Endometrium (tissue), 2 donors: ENCODE measurements at regions not wholly inside any gene's neighbourhood (a gene's known extent, or its start where the extent isn't known, plus 50 kb on each side); places are given as distances from the start of the nearest gene placed in this dataset.
"Not testable (repeated sequence)": the region's sequence is repeated elsewhere in the genome, so short reads cannot be mapped to it uniquely, and the experiment has no call there.

Experiments used
- FAIRE-seq: peaks from 2 replicates; lab custom pipeline; 2012; peaks lifted over from hg19 to GRCh38; lab: Jason Lieb, UNC
- donor health status: control.
- donor health status: control.

DNA sequence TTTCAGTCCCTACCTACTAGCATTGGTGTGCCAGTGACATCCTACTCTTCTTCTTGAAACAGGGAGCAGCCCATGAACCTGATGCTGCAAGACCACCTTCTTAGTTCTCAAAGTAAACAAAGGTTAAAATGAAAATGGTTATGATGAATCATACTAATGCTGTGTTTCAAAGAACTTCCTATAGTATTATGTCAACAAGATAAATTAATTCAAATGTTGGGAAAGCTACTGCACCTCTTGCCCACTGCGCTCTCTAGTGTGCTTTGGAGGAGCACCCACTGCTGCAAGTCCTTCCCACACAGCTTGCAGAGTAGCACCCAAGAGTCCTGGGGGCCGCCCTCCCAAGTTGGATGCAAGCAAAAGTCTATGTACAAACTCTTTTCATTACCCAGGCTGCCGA is 81.1 kb downstream of the CD200R1L start:
- no peak for FAIRE-seq

GRCh38 chr3:112763258-112763657 is 83.4 kb downstream of the CD200R1L start:
- no peak for FAIRE-seq

DNA sequence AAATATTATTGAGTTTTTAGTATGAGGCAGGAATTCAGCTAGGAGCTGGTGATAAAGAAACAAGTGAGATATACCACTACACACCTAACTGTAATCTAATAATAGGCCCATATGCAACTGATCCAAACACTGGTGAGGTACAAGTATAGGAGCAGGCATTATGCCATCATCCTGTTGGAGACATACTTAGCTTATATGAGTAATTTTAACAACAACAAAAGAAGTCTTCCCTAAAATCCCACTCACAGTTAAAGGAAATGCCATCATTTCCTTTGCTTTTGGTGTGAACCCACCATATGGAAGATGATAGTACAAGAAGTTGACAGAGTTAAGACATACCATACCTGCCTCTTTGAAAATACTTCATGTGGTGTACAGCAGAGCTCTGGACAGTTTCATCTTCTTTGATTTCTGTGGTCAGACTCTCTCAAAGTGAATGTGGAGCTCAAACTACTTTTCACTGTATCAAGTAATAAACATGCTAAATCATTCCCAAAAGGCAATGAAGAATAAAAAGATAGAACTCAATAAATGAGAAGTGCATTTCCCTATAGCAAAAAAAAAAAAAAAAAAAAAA is 85.5 kb downstream of the CD200R1L start:
- FAIRE-seq, result no peak

DNA sequence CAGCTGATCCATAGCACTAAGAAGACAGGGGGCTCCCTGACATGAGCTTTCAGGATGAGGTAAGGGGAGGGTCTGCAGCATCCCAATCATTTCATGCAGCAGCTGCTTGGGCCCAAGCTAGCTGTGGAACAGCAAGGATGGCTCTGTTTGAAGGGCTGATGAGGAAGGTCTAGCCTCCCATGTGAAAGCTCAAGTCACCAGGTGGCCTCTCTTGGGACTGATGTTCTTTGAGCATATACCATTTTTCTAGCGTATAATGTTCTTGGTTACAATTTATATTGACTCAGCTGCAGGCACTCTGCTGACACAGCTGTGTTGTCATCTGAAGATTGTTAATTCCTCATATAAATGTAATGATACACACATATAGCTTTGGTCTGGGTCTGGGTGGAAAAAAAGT is 87.0 kb downstream of the CD200R1L start:
- FAIRE-seq, result no peak

DNA sequence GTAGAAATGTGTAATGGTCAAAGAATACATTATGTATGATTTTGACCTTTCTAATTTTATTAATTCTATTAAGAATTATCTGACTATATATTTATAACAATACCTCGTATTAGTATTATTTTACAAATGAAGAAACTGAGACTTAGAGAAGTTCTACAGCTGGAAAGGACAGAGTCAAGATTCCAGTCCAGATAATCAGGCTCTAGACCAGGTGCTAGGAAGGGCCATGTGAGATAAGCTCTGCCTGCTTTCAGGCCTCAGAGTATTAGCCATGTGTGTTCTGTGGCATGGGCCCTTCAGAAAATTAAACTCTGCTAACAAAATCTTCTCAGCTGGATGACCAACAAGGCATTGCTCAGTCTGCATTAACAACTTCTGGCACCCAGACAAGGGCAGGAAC is 87.5 kb downstream of the CD200R1L start:
- no peak for FAIRE-seq

GRCh38 chr3:112757197-112757596 is 89.5 kb downstream of the CD200R1L start:
- FAIRE-seq, result no peak

- no peak for FAIRE-seq
Observed at GRCh38 chr3:112755845-112756613, 90.6 kb downstream of the CD200R1L start.

- FAIRE-seq, result not testable (repeated sequence)
Observed at GRCh38 chr3:112755046-112755445, 91.6 kb downstream of the CD200R1L start.

GRCh38 chr3:112751564-112752512 is 94.8 kb downstream of the CD200R1L start:
- FAIRE-seq, result peak; percentile 82

DNA sequence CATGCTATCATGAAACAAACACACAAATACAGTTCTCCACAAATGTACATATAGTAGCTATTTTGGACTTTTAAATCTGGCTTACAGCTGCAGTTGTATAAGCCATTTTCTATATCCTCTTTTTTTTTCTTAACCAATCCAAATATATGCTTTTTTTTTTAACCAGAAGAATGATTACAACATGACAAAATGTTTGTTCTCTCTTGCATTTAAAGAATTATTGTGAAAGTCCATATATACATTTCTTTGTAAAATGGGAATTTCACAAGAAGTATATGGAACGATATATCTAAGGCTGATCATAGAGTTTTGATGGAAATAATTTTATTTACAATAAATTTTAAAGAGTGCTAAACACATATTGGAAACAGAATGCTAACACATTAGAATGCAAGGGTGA is 95.6 kb downstream of the CD200R1L start:
- peak; percentile 62 for FAIRE-seq

- no peak for FAIRE-seq
Observed at GRCh38 chr3:112747624-112748023, 99.0 kb downstream of the CD200R1L start.

DNA sequence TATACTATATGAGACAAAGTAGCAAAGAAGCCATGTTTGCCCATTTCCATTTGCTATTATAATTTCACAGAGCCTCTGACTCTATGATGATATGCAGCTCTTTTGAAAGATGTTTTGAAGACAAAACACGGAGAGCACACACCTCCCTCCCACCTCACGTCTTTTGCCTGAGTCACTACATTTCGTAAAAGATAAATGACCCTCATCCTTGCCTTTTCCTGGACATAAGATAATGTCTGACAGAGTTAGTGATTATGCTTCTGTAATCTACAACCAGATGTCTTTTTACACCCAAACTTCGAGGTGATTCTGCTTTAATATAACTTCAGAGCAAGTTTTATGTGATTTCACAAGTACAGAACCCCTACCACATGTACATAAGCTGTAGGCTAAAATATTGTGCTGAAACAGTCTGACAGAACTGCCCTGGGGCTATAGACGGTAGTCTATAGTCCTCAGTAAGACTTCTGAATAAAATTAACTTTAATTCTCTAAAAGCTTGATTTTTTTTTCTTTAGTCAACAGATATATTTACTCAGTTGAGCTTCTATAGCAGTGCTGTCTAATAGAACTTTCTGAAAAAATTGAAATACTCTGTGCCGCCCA is 99.9 kb downstream of the CD200R1L start:
- peak; percentile 59 for FAIRE-seq

DNA sequence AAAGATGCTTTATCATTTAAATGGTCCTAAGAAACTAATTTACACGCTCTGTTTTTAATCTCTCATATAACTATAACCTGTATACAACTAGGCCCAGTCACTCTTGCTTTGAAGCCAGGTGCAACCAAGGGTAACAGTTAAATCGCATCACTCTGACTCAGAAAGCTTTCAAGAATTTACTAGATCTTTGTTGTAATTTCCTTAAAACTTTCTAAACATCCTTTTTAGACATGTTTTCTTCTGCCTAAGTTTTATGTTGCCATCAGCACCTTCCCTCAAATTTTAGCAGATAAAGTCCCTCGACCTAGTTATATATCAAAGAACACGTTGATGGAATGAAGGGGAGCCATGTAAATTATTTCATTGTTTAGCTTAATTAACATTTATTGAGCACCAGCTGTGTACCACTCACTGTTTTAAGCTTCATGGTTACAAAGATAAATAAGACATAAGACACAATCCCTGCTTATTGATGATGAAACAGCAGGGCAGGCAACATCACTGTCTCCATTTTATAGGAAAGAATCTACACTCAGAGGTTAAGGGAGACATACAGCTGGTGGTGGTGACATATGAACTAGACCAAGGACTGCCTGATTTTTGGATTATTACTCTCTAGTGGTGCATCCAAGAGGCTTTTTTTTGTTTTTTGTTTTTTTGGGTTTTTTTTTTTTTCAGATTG is 101.0 kb downstream of the CD200R1L start:
- no peak for FAIRE-seq

- peak; percentile 90 for FAIRE-seq
Observed at GRCh38 chr3:112744825-112745566, 101.7 kb downstream of the CD200R1L start.

GRCh38 chr3:112744106-112744505 is 102.6 kb downstream of the CD200R1L start:
- no peak for FAIRE-seq

GRCh38 chr3:112742934-112743333 is 102.0 kb upstream of the CCDC80 start:
- no peak for FAIRE-seq

DNA sequence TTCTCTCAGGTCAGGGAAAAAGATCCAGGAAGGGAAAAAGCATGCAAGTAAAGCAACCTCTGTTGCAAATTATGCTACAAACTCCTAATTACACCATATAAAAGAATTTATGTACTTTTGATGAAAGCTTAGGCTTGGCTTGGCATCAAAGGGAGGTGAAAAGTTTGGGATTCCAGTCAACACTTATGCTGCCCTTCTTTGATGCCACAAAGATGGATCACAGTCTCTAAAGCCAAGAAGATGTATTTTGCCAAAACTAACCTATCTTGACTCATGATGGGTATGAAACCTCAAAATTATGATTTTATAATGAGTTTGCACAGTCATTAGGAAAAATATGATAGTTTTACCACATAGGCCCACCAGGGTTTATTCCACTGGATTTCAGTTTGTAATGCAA is 101.0 kb upstream of the CCDC80 start:
- FAIRE-seq, result no peak

DNA sequence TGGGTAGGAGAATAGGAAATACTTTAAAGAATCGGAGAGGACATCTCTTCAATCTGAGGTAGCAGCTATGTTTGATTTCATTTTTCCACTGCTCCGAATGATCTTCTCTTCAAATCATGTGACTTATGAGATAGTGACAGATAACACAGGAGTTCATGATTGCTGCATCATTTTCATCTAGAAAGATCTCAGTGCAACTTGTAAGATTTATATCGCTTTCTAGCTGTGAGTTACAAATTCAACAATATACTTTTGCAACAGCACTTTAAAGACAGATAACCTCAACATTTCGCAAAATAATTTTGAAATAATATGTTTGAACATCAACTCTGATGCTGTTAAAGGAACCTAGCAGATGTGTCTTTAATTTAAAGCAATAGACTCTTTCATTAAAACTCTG is 99.9 kb upstream of the CCDC80 start:
- no peak for FAIRE-seq

- no peak for FAIRE-seq
Observed at GRCh38 chr3:112739252-112739965, 98.5 kb upstream of the CCDC80 start.

GRCh38 chr3:112738366-112738765 is 97.4 kb upstream of the CCDC80 start:
- no peak for FAIRE-seq
